GM12878 (cell line): ENCODE measurements at regions not wholly inside any gene's neighbourhood (a gene's known extent, or its start where the extent isn't known, plus 50 kb on each side); places are given as distances from the start of the nearest gene placed in this dataset.

Experiments
- ATAC-seq: fragments of 200-7000 bp; cut with Tn5 transposase; 3 replicates; pipeline ENCODE4 v1.9.1; 2020; ENCODE audit warnings: mild to moderate bottlenecking, moderate library complexity
- BruUV-seq: library from RNA; stranded (reverse); fragments of 400-500 nt; replicated peaks from 2 replicates; lab custom pipeline; 2021; lab: Mats Ljungman, UMichigan
- CTCF ChIA-PET: fragments of 300-600 bp; sonication (Branson Sonifier 250); formaldehyde crosslinking; extraction: SDS; loops from one replicate; lab custom pipeline; 2021; ENCODE audit warnings: inconsistent platforms; lab: Yijun Ruan, JAX
- POLR2A ChIA-PET: fragments of 350-600 bp; formaldehyde crosslinking; extraction: SDS; loops from one replicate; lab custom pipeline; 2021; ENCODE audit warnings: inconsistent platforms; lab: Charles Lee
- RAD21 ChIA-PET: fragments of 300-600 bp; sonication (Branson Sonifier 250); formaldehyde crosslinking; loops from one replicate; lab custom pipeline; 2023; ENCODE audit warnings: antibody characterized with exemption; ENCODE audit not compliant: unreplicated experiment; lab: Charles Lee
- SMC1A ChIA-PET: fragments of 300-600 bp; sonication (Branson Sonifier 250); formaldehyde crosslinking; loops from one replicate; lab custom pipeline; 2023; ENCODE audit not compliant: unreplicated experiment, uncharacterized antibody; lab: Charles Lee
- DNase-seq: peaks from one replicate; pipeline ENCODE4 v3.0.0-alpha.2; 2011; ENCODE audit warnings: low read depth, low spot score
- FAIRE-seq: peaks from 3 replicates; lab custom pipeline; 2011; peaks lifted over from hg19 to GRCh38; lab: Jason Lieb, UNC
- H2AFZ ChIP-seq: 2 replicates; pipeline ENCODE4 v1.6.0; 2011; ENCODE audit warnings: low read depth, low read length, control low read depth; ENCODE audit not compliant: control insufficient read depth
- H3K27ac ChIP-seq: 2 replicates; pipeline ENCODE4 v1.5.1; 2011; ENCODE audit warnings: control low read depth; ENCODE audit not compliant: control insufficient read depth, insufficient read depth
- H3K27me3 ChIP-seq, 2 experiments: replicated peaks in 1 of 2; 2 replicates each; pipeline versions ENCODE4 v1.6.0 to v1.6.1; 2011; ENCODE audit warnings: low read length in 1 of 2; ENCODE audit not compliant: control insufficient read depth in 2 of 2, insufficient read depth in 2 of 2
- H3K36me3 ChIP-seq, 2 experiments: 2 replicates each; pipeline ENCODE4 v1.5.1; 2011; ENCODE audit warnings: low read length in 1 of 2; ENCODE audit not compliant: control insufficient read depth in 2 of 2, insufficient read depth in 2 of 2
- H3K4me1 ChIP-seq: 2 replicates; pipeline ENCODE4 v1.6.1; 2011; ENCODE audit warnings: mild to moderate bottlenecking, low read length, moderate library complexity, mixed read lengths; ENCODE audit not compliant: control insufficient read depth, insufficient read depth
- H3K4me2 ChIP-seq: 2 replicates; pipeline ENCODE4 v1.6.0; 2011; ENCODE audit warnings: control low read depth; ENCODE audit not compliant: control insufficient read depth, insufficient read depth
- H3K4me3 ChIP-seq: fragments of 200-600 bp; sonication (generic); 2 replicates; pipeline ENCODE4 v1.5.1; 2016
- H3K79me2 ChIP-seq: 2 replicates; pipeline ENCODE4 v1.6.0; 2011; ENCODE audit warnings: low read length; ENCODE audit not compliant: control insufficient read depth, insufficient read depth
- H3K9ac ChIP-seq: 2 replicates; pipeline ENCODE4 v1.8.0; 2011; ENCODE audit warnings: low read length, control low read depth, mixed read lengths; ENCODE audit not compliant: control insufficient read depth, insufficient read depth
- H3K9me3 ChIP-seq: replicated peaks from 3 replicates; pipeline ENCODE4 v1.5.1; 2011; ENCODE audit warnings: mild to moderate bottlenecking, low read length; ENCODE audit not compliant: control insufficient read depth, insufficient read depth
- H4K20me1 ChIP-seq: 2 replicates; pipeline ENCODE4 v1.6.0; 2011; ENCODE audit not compliant: control insufficient read depth, insufficient read depth
- ATF7 ChIP-seq: fragments of 450-650 bp; IDR thresholded peaks from 2 replicates; pipeline ENCODE4 v1.6.1; 2016; ENCODE audit warnings: low read depth, mild to moderate bottlenecking
- NFYA ChIP-seq: IDR thresholded peaks from 2 replicates; pipeline ENCODE4 v1.6.1; 2011; ENCODE audit warnings: low read depth, mild to moderate bottlenecking, low read length, improper control_type of control experiment, borderline replicate concordance
- PAX5 ChIP-seq: IDR thresholded peaks from 2 replicates; pipeline ENCODE4 v1.6.1; 2011; ENCODE audit warnings: low read depth, low read length, borderline replicate concordance
- RBBP5 ChIP-seq: fragments of 200-600 bp; sonication (generic); conservative IDR thresholded peaks from 2 replicates; pipeline ENCODE4 v1.6.1; 2016
- RCOR1 ChIP-seq: conservative IDR thresholded peaks from 2 replicates; pipeline ENCODE4 v1.6.1; 2012; ENCODE audit warnings: low read depth, low read length, improper control_type of control experiment
- SKIL ChIP-seq: fragments of 450-650 bp; IDR thresholded peaks from 2 replicates; pipeline ENCODE4 v1.6.1; 2017; ENCODE audit warnings: mild to moderate bottlenecking, low read depth, inconsistent platforms; ENCODE audit not compliant: poor library complexity, severe bottlenecking
- SREBF2 ChIP-seq: IDR thresholded peaks from 2 replicates; pipeline ENCODE4 v1.6.1; 2012; ENCODE audit warnings: mild to moderate bottlenecking, low read length
- SUPT20H ChIP-seq: IDR thresholded peaks from 2 replicates; pipeline ENCODE4 v1.6.1; 2011; ENCODE audit warnings: low read depth, mild to moderate bottlenecking, low read length, moderate library complexity, borderline replicate concordance; ENCODE audit not compliant: control insufficient read depth
- TARDBP ChIP-seq: IDR thresholded peaks from 2 replicates; pipeline ENCODE4 v1.6.1; 2016; ENCODE audit warnings: borderline replicate concordance
- YBX1 ChIP-seq: fragments of 450-650 bp; IDR thresholded peaks from 2 replicates; pipeline ENCODE4 v1.6.1; 2016; ENCODE audit warnings: antibody characterized with exemption
- ZNF592 ChIP-seq: fragments of 450-650 bp; IDR thresholded peaks from 2 replicates; pipeline ENCODE4 v1.6.1; 2017; ENCODE audit warnings: mild to moderate bottlenecking, moderate library complexity
- ZNF687 ChIP-seq: fragments of 450-650 bp; IDR thresholded peaks from 2 replicates; pipeline ENCODE4 v1.6.1; 2017; ENCODE audit warnings: mild to moderate bottlenecking, moderate library complexity
- WGBS: methylation state at CpG from one replicate; pipeline ENCODE4 v1.1.6; 2016; ENCODE audit warnings: low lambda C conversion rate; ENCODE audit not compliant: insufficient replicate concordance, insufficient coverage; ENCODE audit errors: missing lambda C conversion rate; 5-methylcytosine and 5-hydroxymethylcytosine counted together
- in situ Hi-C: fragments of 300-500 bp; cut with MboI; formaldehyde crosslinking; loops from 9 replicates; pipeline ENCODE4 v1.14.3; 2018; ENCODE audit warnings: mixed read lengths
- intact Hi-C: fragments of 100-400 bp; cut with micrococcal nuclease; formaldehyde crosslinking; loops from one replicate; pipeline ENCODE4 v1.14.2; 2022; ENCODE audit not compliant: unreplicated experiment

- TF ChIP-seq ZNF687, result no peak
- TF ChIP-seq ZNF592, result no peak
- TF ChIP-seq TARDBP, result no peak
- no peak for TF ChIP-seq YBX1
Observed at GRCh38 chr3:144317961-144318360, 346.3 kb downstream of the DIPK2A start (continued).

- Histone ChIP-seq H3K9ac (no peak overlapping the region), H4K20me1 (no peaks in the 10 kb centered on the region), H2AFZ (no peak overlapping the region), H3K4me3 (no peak overlapping the region), H3K36me3 (no peaks in the 10 kb centered on the region), H3K27me3 (no peaks in the 10 kb centered on the region; a peak in 1 of 4 replicates), H3K27ac (no peak overlapping the region), H3K9me3 (no peaks in the 10 kb centered on the region; the same call in 2 of the 3 replicates), H3K4me1 (no peaks in the 10 kb centered on the region), H3K79me2 (no peaks in the 10 kb centered on the region), H3K4me2 (no peak overlapping the region)
- 42% methylated on average over 2 of the region's 2 CpGs for WGBS
- no peak for FAIRE-seq
- ChIA-PET POLR2A (no interaction called here), CTCF (no interaction called here), RAD21 (no interaction called here), SMC1A (interaction anchor here (0.8 kb wide), 1 partner anchor 9 kb away, joined by 3 read pairs; no protein-coding TSS in a partner anchor)
- ATAC-seq, result no peak
- intact Hi-C loops (no loop called here), in situ Hi-C loops (no loop called here)
- no peak for DNase-seq
- no TSS peak for BruUV-seq
- TF ChIP-seq TARDBP, result no peak
- no peak for TF ChIP-seq RBBP5
- TF ChIP-seq SUPT20H, result no peak
- no peak for TF ChIP-seq PAX5
- TF ChIP-seq NFYA, result no peak
- TF ChIP-seq ATF7, result no peak
- no peak for TF ChIP-seq SKIL
- TF ChIP-seq SREBF2, result no peak
- no peak for TF ChIP-seq RCOR1
Observed at GRCh38 chr3:144324076-144324475, 352.5 kb downstream of the DIPK2A start.
